Pancreas (tissue), 10 donors: ENCODE measurements at regions not wholly inside any gene's neighbourhood (a gene's known extent, or its start where the extent isn't known, plus 50 kb on each side); places are given as distances from the start of the nearest gene placed in this dataset.

ENCODE experiments used
- ATAC-seq, 4 donors: fragments of 200-7000 bp; cut with Tn5 transposase; one replicate each; pipeline versions ENCODE4 v1.8.0 to v1.9.1; 2020; ENCODE audit warnings: mild to moderate bottlenecking in 4 of 4, moderate library complexity in 4 of 4
- DNase-seq, 6 donors: peaks; one replicate each; pipeline ENCODE4 v3.0.0-alpha.2; 2020
- FAIRE-seq: peaks from 2 replicates; lab custom pipeline; 2012; peaks lifted over from hg19 to GRCh38; lab: Jason Lieb, UNC
- H3K27ac ChIP-seq, 4 donors: fragments of 200-600 bp; sonication (generic); 1 replicate in 3 of 4; 2 replicates in 1 of 4; pipeline versions ENCODE4 v1.5.0 to v1.8.0; 2020
- H3K27me3 ChIP-seq, 4 donors: fragments of 200-600 bp; one replicate each; pipeline ENCODE4 v1.8.0; 2021
- H3K36me3 ChIP-seq, 3 donors: fragments of 200-600 bp; sonication (generic) in 1 of 3; one replicate each; pipeline versions ENCODE4 v1.5.0 to v1.8.0; 2020 to 2021
- H3K4me1 ChIP-seq, 3 donors: fragments of 200-600 bp; one replicate each; pipeline ENCODE4 v1.8.0; 2021
- H3K4me3 ChIP-seq, 4 donors: fragments of 200-600 bp; sonication (generic) in 2 of 4; one replicate each; pipeline versions ENCODE4 v1.5.0 to v1.8.0; 2020 to 2021
- H3K9me3 ChIP-seq, 4 donors: fragments of 200-600 bp; one replicate each; pipeline ENCODE4 v1.8.0; 2021
- CTCF ChIP-seq, 4 donors: fragments of 200-600 bp; sonication (generic) in 3 of 4; IDR thresholded peaks; one replicate each; pipeline versions ENCODE4 v1.5.0 to v1.8.0; 2021; ENCODE audit warnings: antibody characterized with exemption in 4 of 4
- WGBS, 2 donors: extraction: QIAGEN DNeasy Blood & Tissue Kit; methylation state at CpG; one replicate each; pipeline ENCODE4 v1.1.7; 2013; 5-methylcytosine and 5-hydroxymethylcytosine counted together
- intact Hi-C, 3 donors: fragments of 100-400 bp; cut with DNase I; formaldehyde crosslinking; loops; one replicate each; pipeline versions ENCODE4 v1.11.1 to v1.14.2; 2022
- donor health status: healthy with polysubstance abuse.
- donor health status: DM: no; HTN: no; CAD: no; lungs with moderate emphysema.
- donor health status: DM: no; HTN: no; CAD: no.
- donor health status: control.
- donor health status: control.
- donor health status: Bipolar disorder and iron deficiency.
- donor health status: DM: yes; HTN: yes; CAD: no.
- donor health status: DM: no; HTN: no; CAD: no.
- donor health status: DM: no; HTN: no; CAD: no.
- donor health status: DM: yes; HTN: yes; CAD: no.

GRCh38 chr6:164114051-164114450 lies 699.5 kb downstream of the QKI start:
- H3K4me1 ChIP-seq, result no peaks in the 10 kb centered on the region
- no peak overlapping the region for H3K4me3 ChIP-seq
- intact Hi-C loops, result no loop called here
- H3K36me3 ChIP-seq, result no peaks in the 10 kb centered on the region
- no peak overlapping the region for H3K27ac ChIP-seq
- TF ChIP-seq CTCF (IDR thresholded peaks at IDR 0.05), result no peak
- H3K27me3 ChIP-seq, result no peaks in the 10 kb centered on the region
- 66 to 69% methylated on average over 4 of the region's 4 CpGs for WGBS, 2 donors
- no peak for ATAC-seq
- no peak for DNase-seq
- H3K9me3 ChIP-seq, result no peaks in the 10 kb centered on the region
- no peak for FAIRE-seq

GRCh38 chr6:164113637-164114036 lies 699.1 kb downstream of the QKI start:
- TF ChIP-seq CTCF (IDR thresholded peaks at IDR 0.05), result no peak
- H3K36me3 ChIP-seq, result no peaks in the 10 kb centered on the region
- no peaks in the 10 kb centered on the region for H3K27me3 ChIP-seq
- H3K4me1 ChIP-seq, result no peaks in the 10 kb centered on the region
- H3K27ac ChIP-seq, result no peak overlapping the region
- no peak for FAIRE-seq
- no peak for DNase-seq
- H3K4me3 ChIP-seq, result no peak overlapping the region
- intact Hi-C loops, result no loop called here
- no peaks in the 10 kb centered on the region for H3K9me3 ChIP-seq
- 54 to 60% methylated on average over 4 of the region's 4 CpGs for WGBS, 2 donors
- no peak for ATAC-seq

- Histone ChIP-seq H3K4me3 (no peak overlapping the region), H3K36me3 (no peaks in the 10 kb centered on the region), H3K4me1 (no peaks in the 10 kb centered on the region), H3K27ac (no peak overlapping the region), H3K9me3 (no peaks in the 10 kb centered on the region), H3K27me3 (no peaks in the 10 kb centered on the region)
- peak in 1 of 4 donors; percentile 25 for TF ChIP-seq CTCF (IDR thresholded peaks at IDR 0.05)
- intact Hi-C loops, result no loop called here
- ATAC-seq (peak; percentile 46 to 66 (median 60)), FAIRE-seq (no peak), DNase-seq (peak in 1 of 6 donors; percentile 22)
- 23 to 24% methylated on average over 6 of the region's 6 CpGs for WGBS, 2 donors
Observed at GRCh38 chr6:164109770-164110140, 695.2 kb downstream of the QKI start.

GRCh38 chr6:164108869-164109769 lies 694.6 kb downstream of the QKI start:
- no peak for FAIRE-seq
- ATAC-seq, result peak; percentile 57 to 70 (median 61)
- Histone ChIP-seq H3K27me3 (no peaks in the 10 kb centered on the region), H3K4me3 (no peak overlapping the region), H3K36me3 (no peaks in the 10 kb centered on the region), H3K9me3 (no peaks in the 10 kb centered on the region), H3K27ac (no peak overlapping the region), H3K4me1 (no peaks in the 10 kb centered on the region)
- peak in 2 of 6 donors; percentile 16 to 29 for DNase-seq
- intact Hi-C loops, result no loop called here
- 50 to 55% methylated on average over 20 of the region's 20 CpGs for WGBS, 2 donors
- no peak for TF ChIP-seq CTCF (IDR thresholded peaks at IDR 0.05)

- ATAC-seq, result no peak
- 38 to 61% methylated on average over 4 of the region's 4 CpGs for WGBS, 2 donors
Observed at GRCh38 chr6:164108092-164108491, 693.6 kb downstream of the QKI start.

More at GRCh38 chr6:164108092-164108491, 693.6 kb downstream of the QKI start:
- DNase-seq (no peak), FAIRE-seq (no peak)
- Histone ChIP-seq H3K27me3 (no peaks in the 10 kb centered on the region), H3K4me3 (no peak overlapping the region), H3K27ac (no peak overlapping the region), H3K36me3 (no peaks in the 10 kb centered on the region), H3K4me1 (no peaks in the 10 kb centered on the region), H3K9me3 (no peaks in the 10 kb centered on the region)
- no peak for TF ChIP-seq CTCF (IDR thresholded peaks at IDR 0.05)
- intact Hi-C loops, result no loop called here
